ENCODE measurements at regions not wholly inside any gene's neighbourhood (a gene's known extent, or its start where the extent isn't known, plus 50 kb on each side); places are given as distances from the start of the nearest gene placed in this dataset.
"Not testable (repeated sequence)": the region's sequence is repeated elsewhere in the genome, so short reads cannot be mapped to it uniquely, and the experiment has no call there.

DNA sequence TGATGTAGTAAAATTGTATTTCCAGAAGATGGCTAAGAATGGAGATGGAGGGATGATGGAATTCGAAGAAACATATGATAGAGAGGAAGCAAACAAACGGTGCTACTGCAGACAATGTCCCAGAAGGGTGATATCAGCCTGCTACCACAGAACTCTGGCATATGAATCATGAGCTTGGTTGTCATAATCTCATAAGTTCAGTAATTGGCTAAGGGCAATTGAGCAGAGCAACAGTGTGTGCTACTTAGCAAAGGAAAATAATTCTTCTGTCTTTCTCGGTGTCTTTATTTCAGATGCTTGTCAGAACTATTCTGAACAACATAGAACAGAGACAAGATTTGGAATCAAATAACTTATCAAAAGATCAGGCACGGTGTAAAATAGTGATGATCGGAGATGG lies 407.3 kb downstream of the GBE1 start:
- H3K27me3 ChIP-seq (replicated peaks; ENCODE audit: control insufficient read depth, insufficient read depth, low read length) = no peaks in the 10 kb centered on the region
- H3K36me3 ChIP-seq (ENCODE audit: control insufficient read depth, insufficient read depth, low read length, severe bottlenecking) = no peaks in the 10 kb centered on the region
- no peak overlapping the region for H3K9ac ChIP-seq (ENCODE audit: low read length)
- DNase-seq (ENCODE audit: low read depth) = peak; percentile 16
- H3K4me1 ChIP-seq (ENCODE audit: control insufficient read depth, insufficient read depth, low read length) = no peaks in the 10 kb centered on the region
- H3K4me3 ChIP-seq (ENCODE audit: low read length) = no peak overlapping the region
- no peaks in the 10 kb centered on the region for H3K9me3 ChIP-seq (ENCODE audit: control insufficient read depth, low read length)

DNA sequence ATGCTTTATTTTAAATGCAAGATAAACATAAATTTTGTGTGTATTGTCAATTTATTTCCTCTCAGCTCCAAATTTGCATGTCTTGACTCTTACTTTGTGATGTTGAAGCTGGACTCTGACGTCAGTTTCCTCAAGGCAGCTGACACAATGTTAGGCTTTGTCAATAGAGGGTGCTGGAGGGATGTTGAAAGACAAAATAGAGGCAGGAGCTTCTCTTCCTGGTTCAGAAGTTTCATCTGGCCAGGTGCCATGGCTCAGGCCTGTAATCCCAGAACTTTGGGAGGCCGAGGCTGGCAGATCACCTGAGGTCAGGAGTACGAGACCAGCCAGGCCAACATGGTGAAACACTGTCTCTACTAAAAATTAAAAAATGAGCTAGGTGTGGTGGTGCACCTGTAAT lies 408.6 kb downstream of the GBE1 start:
- peak; percentile 22 for DNase-seq (ENCODE audit: low read depth)

DNA sequence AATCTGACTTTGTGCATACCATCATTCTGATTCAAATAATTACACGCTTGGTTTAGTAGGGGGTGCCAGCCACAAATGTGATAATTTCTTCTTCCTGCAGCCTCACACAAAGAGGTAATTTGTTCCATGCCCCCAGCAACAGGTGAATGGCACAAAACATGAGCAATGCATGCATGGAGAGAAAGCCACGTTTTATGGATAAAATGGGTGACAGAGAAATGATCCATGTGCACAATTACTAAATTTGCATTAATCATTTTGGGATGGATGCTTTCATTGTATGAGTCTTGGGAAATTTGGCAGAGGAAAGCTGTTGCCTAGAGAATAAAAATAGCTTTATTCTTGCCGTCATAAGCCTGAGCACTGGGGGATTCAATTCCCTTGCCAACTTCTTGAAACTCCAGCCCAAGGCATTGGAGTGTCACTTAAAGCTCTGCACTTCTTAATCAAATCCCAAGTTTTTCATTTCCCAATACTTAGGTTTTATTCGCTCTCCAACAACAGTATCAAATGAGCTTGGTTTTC lies 411.6 kb downstream of the GBE1 start:
- H3K4me1 ChIP-seq (ENCODE audit: control insufficient read depth, insufficient read depth, low read length) = no peaks in the 10 kb centered on the region
- no peaks in the 10 kb centered on the region for H3K36me3 ChIP-seq (ENCODE audit: control insufficient read depth, insufficient read depth, low read length, severe bottlenecking)
- no peak overlapping the region for H3K9ac ChIP-seq (ENCODE audit: low read length)
- H3K27me3 ChIP-seq (replicated peaks; ENCODE audit: control insufficient read depth, insufficient read depth, low read length) = no peaks in the 10 kb centered on the region
- DNase-seq (ENCODE audit: low read depth) = no peak
- no peaks in the 10 kb centered on the region for H3K9me3 ChIP-seq (ENCODE audit: control insufficient read depth, low read length)
- H3K4me3 ChIP-seq (ENCODE audit: low read length) = no peak overlapping the region

More for the DNA sequence above, 408.6 kb downstream of the GBE1 start:
- Histone ChIP-seq H3K36me3 (ENCODE audit: control insufficient read depth, insufficient read depth, low read length, severe bottlenecking) (no peaks in the 10 kb centered on the region), H3K4me3 (ENCODE audit: low read length) (no peak overlapping the region), H3K27me3 (replicated peaks; ENCODE audit: control insufficient read depth, insufficient read depth, low read length) (no peaks in the 10 kb centered on the region), H3K9me3 (ENCODE audit: control insufficient read depth, low read length) (no peaks in the 10 kb centered on the region), H3K4me1 (ENCODE audit: control insufficient read depth, insufficient read depth, low read length) (no peaks in the 10 kb centered on the region), H3K9ac (ENCODE audit: low read length) (no peak overlapping the region)

DNA sequence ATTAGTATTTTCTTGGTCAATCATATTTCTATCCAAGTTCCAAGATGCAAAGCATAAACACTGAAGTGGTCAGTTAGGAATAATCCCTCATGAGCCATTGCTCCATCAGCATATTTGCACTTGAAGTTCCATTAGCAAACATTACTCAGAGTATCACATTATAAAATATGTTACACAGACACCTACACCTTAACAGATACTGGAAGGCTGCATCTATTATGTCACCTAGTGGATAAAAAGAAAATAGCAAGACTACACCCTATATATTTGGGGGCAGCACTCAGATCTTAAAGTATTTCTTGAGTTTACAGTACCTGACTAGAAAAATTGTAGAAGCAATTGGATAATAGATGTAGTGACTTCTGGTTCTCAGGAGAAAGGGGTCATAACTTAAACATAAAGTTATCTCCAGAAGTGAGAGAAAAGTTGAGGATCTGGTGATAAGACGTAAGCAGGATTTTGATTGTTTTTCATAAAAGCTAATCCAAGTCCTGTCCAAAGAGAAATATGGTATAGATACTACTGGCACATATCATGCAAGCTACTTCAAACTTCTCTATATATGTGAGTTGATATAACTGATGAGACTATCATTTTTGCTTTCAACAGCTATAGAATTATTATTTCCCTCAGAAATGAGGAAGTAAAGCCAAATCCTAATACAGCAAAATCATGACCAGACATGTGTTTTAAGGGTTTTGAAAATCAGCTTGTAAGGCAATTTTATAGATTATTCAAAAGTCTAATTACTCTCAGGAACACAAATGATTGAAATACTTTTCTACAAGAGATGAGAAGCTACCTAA lies 422.2 kb downstream of the GBE1 start:
- H3K9ac ChIP-seq (ENCODE audit: low read length) = no peak overlapping the region
- H3K27me3 ChIP-seq (replicated peaks; ENCODE audit: control insufficient read depth, insufficient read depth, low read length) = no peaks in the 10 kb centered on the region
- H3K36me3 ChIP-seq (ENCODE audit: control insufficient read depth, insufficient read depth, low read length, severe bottlenecking) = no peaks in the 10 kb centered on the region
- no peaks in the 10 kb centered on the region for H3K4me1 ChIP-seq (ENCODE audit: control insufficient read depth, insufficient read depth, low read length)
- no peaks in the 10 kb centered on the region for H3K9me3 ChIP-seq (ENCODE audit: control insufficient read depth, low read length)
- H3K4me3 ChIP-seq (ENCODE audit: low read length) = no peak overlapping the region
- DNase-seq (ENCODE audit: low read depth) = peak; percentile 30

DNA sequence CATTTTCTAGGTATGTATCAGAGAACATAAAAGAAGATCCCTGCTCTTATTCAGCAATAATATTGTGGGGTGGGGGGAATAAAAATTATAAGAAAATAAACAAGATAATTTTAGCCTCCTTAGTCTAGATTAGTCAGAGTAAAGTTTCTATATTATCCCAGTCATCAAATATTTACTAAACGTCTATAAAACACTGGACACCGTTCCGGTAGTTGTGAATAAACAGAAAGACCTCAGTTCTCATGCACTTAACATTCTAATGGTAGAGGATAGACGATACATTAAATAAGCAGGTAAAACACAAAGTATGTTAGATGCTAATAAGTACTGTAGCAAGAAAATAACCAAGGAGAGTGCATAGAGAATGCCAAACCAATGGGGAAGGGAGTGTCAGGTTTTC lies 425.0 kb downstream of the GBE1 start:
- no peaks in the 10 kb centered on the region for H3K4me1 ChIP-seq (ENCODE audit: control insufficient read depth, insufficient read depth, low read length)
- no peak overlapping the region for H3K9ac ChIP-seq (ENCODE audit: low read length)
- no peak overlapping the region for H3K4me3 ChIP-seq (ENCODE audit: low read length)
- no peaks in the 10 kb centered on the region for H3K9me3 ChIP-seq (ENCODE audit: control insufficient read depth, low read length)
- H3K36me3 ChIP-seq (ENCODE audit: control insufficient read depth, insufficient read depth, low read length, severe bottlenecking) = no peaks in the 10 kb centered on the region
- no peaks in the 10 kb centered on the region for H3K27me3 ChIP-seq (replicated peaks; ENCODE audit: control insufficient read depth, insufficient read depth, low read length)
- DNase-seq (ENCODE audit: low read depth) = no peak

DNA sequence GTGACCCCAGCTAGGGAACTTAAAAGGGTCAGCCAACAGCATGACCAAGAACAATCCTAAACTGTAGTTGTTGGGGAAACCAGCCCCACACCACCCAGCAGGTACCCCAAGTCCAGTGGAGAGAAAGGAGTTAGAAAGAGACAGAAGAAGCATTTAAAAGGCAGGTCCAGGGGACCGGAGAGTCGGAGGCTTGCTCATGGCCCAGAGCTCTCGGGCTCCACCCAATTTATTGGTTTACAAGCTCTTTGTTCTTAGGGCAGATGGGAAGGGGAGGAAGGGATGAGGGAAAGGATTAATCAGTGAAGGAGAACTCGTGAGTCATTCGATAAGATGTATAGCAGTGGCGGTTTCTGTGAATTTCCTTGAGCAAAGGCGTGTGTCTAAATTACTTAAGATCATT lies 431.6 kb downstream of the GBE1 start:
- not testable (repeated sequence) for H3K4me3 ChIP-seq (ENCODE audit: low read length); DNase-seq (ENCODE audit: low read depth); H3K27me3 ChIP-seq (replicated peaks; ENCODE audit: control insufficient read depth, insufficient read depth, low read length); H3K4me1 ChIP-seq (ENCODE audit: control insufficient read depth, insufficient read depth, low read length); H3K9ac ChIP-seq (ENCODE audit: low read length); H3K9me3 ChIP-seq (ENCODE audit: control insufficient read depth, low read length); H3K36me3 ChIP-seq (ENCODE audit: control insufficient read depth, insufficient read depth, low read length, severe bottlenecking)

DNA sequence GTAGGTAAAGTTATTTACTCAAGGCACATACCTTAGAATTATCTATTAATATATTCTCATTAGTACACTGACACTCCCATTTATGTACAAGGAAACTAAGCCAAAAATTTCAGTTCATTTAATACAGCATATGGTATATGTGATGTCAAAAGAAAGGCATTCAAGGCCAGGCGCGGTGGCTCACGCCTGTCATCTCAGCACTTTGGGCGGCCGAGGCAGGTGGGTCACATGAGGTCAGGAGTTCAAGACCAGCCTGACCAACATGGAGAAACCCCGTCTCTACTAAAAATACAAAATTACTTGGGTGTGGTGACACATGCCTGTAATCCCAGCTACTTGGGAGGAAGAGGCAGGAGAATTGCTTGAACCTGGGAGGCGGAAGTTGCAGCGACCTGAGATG lies 435.2 kb downstream of the GBE1 start:
- Histone ChIP-seq H3K9ac (ENCODE audit: low read length) (no peak overlapping the region), H3K4me1 (ENCODE audit: control insufficient read depth, insufficient read depth, low read length) (no peaks in the 10 kb centered on the region), H3K9me3 (ENCODE audit: control insufficient read depth, low read length) (no peaks in the 10 kb centered on the region), H3K4me3 (ENCODE audit: low read length) (no peak overlapping the region), H3K36me3 (ENCODE audit: control insufficient read depth, insufficient read depth, low read length, severe bottlenecking) (no peaks in the 10 kb centered on the region), H3K27me3 (replicated peaks; ENCODE audit: control insufficient read depth, insufficient read depth, low read length) (no peaks in the 10 kb centered on the region)
- no peak for DNase-seq (ENCODE audit: low read depth)

DNA sequence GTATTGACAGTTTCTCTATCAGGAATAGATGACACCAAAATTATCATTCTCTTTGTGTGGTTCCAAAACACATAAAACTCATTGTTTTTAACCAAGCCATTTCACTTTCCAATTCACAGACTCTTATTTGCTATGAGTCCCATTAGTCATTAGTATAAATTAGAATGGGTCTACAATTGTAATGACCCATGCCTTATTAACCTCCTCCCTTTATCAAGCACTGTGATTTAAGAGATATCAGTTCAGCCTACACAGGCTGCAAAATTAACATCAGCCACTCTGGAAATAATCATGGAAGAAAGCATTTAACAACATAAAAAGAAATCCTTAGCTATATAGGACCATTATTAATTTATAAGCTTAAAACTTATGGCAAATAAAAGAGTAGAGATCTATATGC lies 440.6 kb downstream of the GBE1 start:
- Histone ChIP-seq H3K4me1 (ENCODE audit: control insufficient read depth, insufficient read depth, low read length) (no peaks in the 10 kb centered on the region), H3K9ac (ENCODE audit: low read length) (no peak overlapping the region), H3K27me3 (replicated peaks; ENCODE audit: control insufficient read depth, insufficient read depth, low read length) (no peaks in the 10 kb centered on the region), H3K9me3 (ENCODE audit: control insufficient read depth, low read length) (no peaks in the 10 kb centered on the region), H3K36me3 (ENCODE audit: control insufficient read depth, insufficient read depth, low read length, severe bottlenecking) (no peaks in the 10 kb centered on the region), H3K4me3 (ENCODE audit: low read length) (no peak overlapping the region)
- no peak for DNase-seq (ENCODE audit: low read depth)

DNA sequence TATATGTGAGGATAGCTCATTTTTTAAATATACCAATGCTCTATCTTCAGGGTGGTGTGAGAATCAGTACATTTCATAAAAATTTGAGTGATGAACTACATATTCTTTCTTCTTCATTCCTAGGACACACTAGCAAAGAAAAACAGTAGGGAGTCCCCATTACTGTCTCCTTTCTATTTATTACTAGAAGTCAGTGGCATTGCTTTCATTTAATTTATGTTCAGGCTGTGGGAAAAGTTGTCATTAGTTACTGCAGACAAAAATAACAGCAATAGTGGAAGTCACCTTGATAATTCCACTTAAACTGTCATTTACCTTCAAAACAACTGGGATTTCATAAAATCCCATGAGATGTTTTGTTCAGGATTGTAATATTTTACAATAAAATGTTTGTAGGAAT lies 446.4 kb downstream of the GBE1 start:
- Histone ChIP-seq H3K9me3 (ENCODE audit: control insufficient read depth, low read length) (peaks cover 4% of the 10 kb centered on the region), H3K36me3 (ENCODE audit: control insufficient read depth, insufficient read depth, low read length, severe bottlenecking) (no peaks in the 10 kb centered on the region), H3K4me1 (ENCODE audit: control insufficient read depth, insufficient read depth, low read length) (no peaks in the 10 kb centered on the region), H3K9ac (ENCODE audit: low read length) (no peak overlapping the region), H3K27me3 (replicated peaks; ENCODE audit: control insufficient read depth, insufficient read depth, low read length) (no peaks in the 10 kb centered on the region), H3K4me3 (ENCODE audit: low read length) (no peak overlapping the region)
- DNase-seq (ENCODE audit: low read depth) = no peak

DNA sequence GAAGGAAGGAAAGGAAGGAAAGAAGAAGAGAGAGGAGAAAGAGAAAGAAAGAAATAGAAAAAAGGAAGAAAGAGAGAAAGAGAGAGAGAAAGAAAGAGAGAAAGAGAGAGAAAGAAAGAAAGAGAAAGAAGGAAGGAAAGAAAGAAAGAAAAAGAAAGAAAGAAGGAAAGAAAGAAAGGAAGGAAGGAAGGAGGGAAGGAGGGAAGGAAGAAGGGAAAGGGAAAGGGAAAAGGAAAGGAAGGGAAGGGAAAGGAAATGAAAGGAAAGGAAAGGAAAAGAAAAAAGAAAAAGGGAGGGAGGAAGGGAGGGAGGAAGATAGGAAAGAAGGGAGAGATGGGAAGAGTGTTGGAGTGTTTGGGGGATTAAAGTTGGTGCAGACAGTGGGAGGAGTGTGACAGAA lies 450.1 kb downstream of the GBE1 start:
- no peaks in the 10 kb centered on the region for H3K27me3 ChIP-seq (replicated peaks; ENCODE audit: control insufficient read depth, insufficient read depth, low read length)
- H3K9me3 ChIP-seq (ENCODE audit: control insufficient read depth, low read length) = peaks cover 4% of the 10 kb centered on the region
- H3K4me1 ChIP-seq (ENCODE audit: control insufficient read depth, insufficient read depth, low read length) = no peaks in the 10 kb centered on the region
- no peaks in the 10 kb centered on the region for H3K36me3 ChIP-seq (ENCODE audit: control insufficient read depth, insufficient read depth, low read length, severe bottlenecking)
- no peak overlapping the region for H3K9ac ChIP-seq (ENCODE audit: low read length)
- no peak overlapping the region for H3K4me3 ChIP-seq (ENCODE audit: low read length)
- DNase-seq (ENCODE audit: low read depth) = no peak

DNA sequence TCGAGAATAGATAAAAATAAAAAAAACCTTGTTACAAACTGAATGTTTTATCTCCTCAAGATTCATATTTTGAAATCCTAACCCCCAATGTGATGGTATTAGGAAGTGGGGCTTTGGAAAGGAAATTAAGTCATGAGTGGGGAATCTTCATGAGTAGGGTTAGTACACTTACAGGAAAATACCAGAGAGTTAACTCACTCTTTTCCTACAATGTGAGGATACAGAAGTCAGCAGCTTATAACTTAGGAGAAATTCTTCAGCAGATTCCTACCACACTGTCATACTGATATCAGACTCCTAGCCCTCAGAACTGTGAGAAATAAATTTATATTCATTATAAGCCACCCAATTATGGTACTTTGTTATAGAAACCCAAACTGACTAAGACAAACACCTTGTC lies 453.1 kb downstream of the GBE1 start:
- H3K36me3 ChIP-seq (ENCODE audit: control insufficient read depth, insufficient read depth, low read length, severe bottlenecking) = no peaks in the 10 kb centered on the region
- DNase-seq (ENCODE audit: low read depth) = peak; percentile 11
- no peaks in the 10 kb centered on the region for H3K27me3 ChIP-seq (replicated peaks; ENCODE audit: control insufficient read depth, insufficient read depth, low read length)
- H3K4me3 ChIP-seq (ENCODE audit: low read length) = no peak overlapping the region
- no peaks in the 10 kb centered on the region for H3K4me1 ChIP-seq (ENCODE audit: control insufficient read depth, insufficient read depth, low read length)
- H3K9ac ChIP-seq (ENCODE audit: low read length) = no peak overlapping the region
- H3K9me3 ChIP-seq (ENCODE audit: control insufficient read depth, low read length) = no peaks in the 10 kb centered on the region

DNA sequence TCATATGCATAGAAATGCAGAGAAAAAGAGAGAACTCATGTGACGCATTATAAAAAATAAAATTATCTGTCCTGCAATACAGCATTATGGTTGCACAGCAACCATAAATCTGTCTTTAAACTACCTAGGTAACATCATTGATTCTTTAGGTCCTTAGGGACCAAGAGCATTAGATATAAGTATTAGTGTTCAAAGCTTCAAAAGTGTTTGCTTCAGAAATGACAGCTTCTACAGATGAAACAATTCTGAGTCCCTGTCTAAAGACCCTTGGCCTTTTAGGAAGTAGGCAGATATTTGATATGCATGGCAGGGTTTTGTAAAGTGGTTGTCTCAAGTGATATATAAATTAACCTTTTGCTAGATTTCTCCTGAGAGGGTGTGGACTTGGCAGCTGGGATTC lies 454.2 kb downstream of the GBE1 start:
- Histone ChIP-seq H3K36me3 (ENCODE audit: control insufficient read depth, insufficient read depth, low read length, severe bottlenecking) (no peaks in the 10 kb centered on the region), H3K4me1 (ENCODE audit: control insufficient read depth, insufficient read depth, low read length) (peaks cover 10% of the 10 kb centered on the region), H3K27me3 (replicated peaks; ENCODE audit: control insufficient read depth, insufficient read depth, low read length) (no peaks in the 10 kb centered on the region), H3K4me3 (ENCODE audit: low read length) (no peak overlapping the region), H3K9ac (ENCODE audit: low read length) (no peak overlapping the region), H3K9me3 (ENCODE audit: control insufficient read depth, low read length) (no peaks in the 10 kb centered on the region)
- no peak for DNase-seq (ENCODE audit: low read depth)

Data from adipocyte (in vitro differentiated cells).